GM23338 (cell line): ENCODE measurements at regions not wholly inside any gene's neighbourhood (a gene's known extent, or its start where the extent isn't known, plus 50 kb on each side); places are given as distances from the start of the nearest gene placed in this dataset.

Source experiments
- ZNF331 ChIP-seq: fragments of 250-450 bp; sonication (Bioruptor Pico); IDR thresholded peaks from 2 replicates; pipeline ENCODE4 v1.5.0; 2020; ENCODE audit warnings: low read depth, mild to moderate bottlenecking, moderate library complexity
- TF ChIP-seq, protein P1 (sequence below), 2 experiments: fragments of 200-600 bp in 1 of 2; sonication (generic) in 1 of 2; conservative IDR thresholded peaks; 2 replicates each; pipeline versions ENCODE4 v1.5.1 to v1.6.1; 2016 to 2017; ENCODE audit warnings: antibody characterized with exemption in 2 of 2, low read depth in 2 of 2, mild to moderate bottlenecking in 2 of 2, moderate library complexity in 1 of 2

DNA sequence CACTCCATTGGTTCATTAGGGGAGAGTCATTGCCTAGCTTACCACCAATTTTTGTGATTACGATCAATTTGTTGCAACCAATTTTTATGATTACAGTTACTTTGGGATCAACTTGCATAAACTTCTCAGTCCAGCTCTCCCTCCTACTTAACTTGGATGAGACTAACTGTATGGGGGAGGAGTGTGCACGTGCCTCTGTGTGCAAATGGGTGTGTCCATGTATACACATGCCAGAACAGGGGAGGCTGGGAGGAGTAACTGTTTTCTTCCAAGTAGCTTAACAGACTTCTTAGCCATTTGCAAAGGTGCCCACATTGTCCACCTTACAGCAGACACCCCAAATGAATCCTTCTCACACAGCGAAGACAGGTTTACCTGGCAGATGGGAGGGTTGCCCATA lies 117.7 kb upstream of the VCX3B start:
- no peak for TF ChIP-seq ZNF331 (CRISPR knock-in tag)
- TF ChIP-seq, protein P1, sequence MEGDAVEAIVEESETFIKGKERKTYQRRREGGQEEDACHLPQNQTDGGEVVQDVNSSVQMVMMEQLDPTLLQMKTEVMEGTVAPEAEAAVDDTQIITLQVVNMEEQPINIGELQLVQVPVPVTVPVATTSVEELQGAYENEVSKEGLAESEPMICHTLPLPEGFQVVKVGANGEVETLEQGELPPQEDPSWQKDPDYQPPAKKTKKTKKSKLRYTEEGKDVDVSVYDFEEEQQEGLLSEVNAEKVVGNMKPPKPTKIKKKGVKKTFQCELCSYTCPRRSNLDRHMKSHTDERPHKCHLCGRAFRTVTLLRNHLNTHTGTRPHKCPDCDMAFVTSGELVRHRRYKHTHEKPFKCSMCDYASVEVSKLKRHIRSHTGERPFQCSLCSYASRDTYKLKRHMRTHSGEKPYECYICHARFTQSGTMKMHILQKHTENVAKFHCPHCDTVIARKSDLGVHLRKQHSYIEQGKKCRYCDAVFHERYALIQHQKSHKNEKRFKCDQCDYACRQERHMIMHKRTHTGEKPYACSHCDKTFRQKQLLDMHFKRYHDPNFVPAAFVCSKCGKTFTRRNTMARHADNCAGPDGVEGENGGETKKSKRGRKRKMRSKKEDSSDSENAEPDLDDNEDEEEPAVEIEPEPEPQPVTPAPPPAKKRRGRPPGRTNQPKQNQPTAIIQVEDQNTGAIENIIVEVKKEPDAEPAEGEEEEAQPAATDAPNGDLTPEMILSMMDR (conservative IDR thresholded peaks at IDR 0.05; ENCODE audit: low read depth in 2 of 2) = no peak
